ENCODE measurements at regions not wholly inside any gene's neighbourhood (a gene's known extent, or its start where the extent isn't known, plus 50 kb on each side); places are given as distances from the start of the nearest gene placed in this dataset.

- H3K4ac ChIP-seq (replicated peaks; ENCODE audit: insufficient read length, low read depth, low read length), result no peak overlapping the region
- no peak overlapping the region for H2AK5ac ChIP-seq (ENCODE audit: low read depth, low read length)
- POLR2A ChIA-PET (ENCODE audit: partially characterized antibody), result no interaction called here
- no peak overlapping the region for H4K91ac ChIP-seq (replicated peaks; ENCODE audit: insufficient read length, low read length)
- H2BK5ac ChIP-seq (ENCODE audit: low read depth, low read length), result no peak overlapping the region
- H3K4me3 ChIP-seq (ENCODE audit: extremely low read depth in 1 of 4, insufficient read depth in 2 of 4, low read depth in 3 of 4, low read length in 4 of 4), result no peak overlapping the region; a peak in 1 of 8 replicates
- no peak overlapping the region for H2BK12ac ChIP-seq (ENCODE audit: low read depth, low read length)
- H3K4me1 ChIP-seq (replicated peaks in 1 of 4; ENCODE audit: control insufficient read depth in 3 of 4, insufficient read depth in 4 of 4, low read length in 3 of 4), result no peaks in the 10 kb centered on the region
- no peak overlapping the region for H3K23ac ChIP-seq (ENCODE audit: insufficient read length)
- H3K9ac ChIP-seq (replicated peaks in 1 of 4; ENCODE audit: extremely low read depth in 1 of 4, low read depth in 3 of 4, low read length in 3 of 4), result no peak overlapping the region
- no peak overlapping the region for H2BK15ac ChIP-seq (ENCODE audit: low read length)
- H4K5ac ChIP-seq (ENCODE audit: insufficient read length, low read depth, low read length), result no peak overlapping the region
- no peak overlapping the region for H3K56ac ChIP-seq (replicated peaks; ENCODE audit: insufficient read length, low read depth, low read length)
- FAIRE-seq (peak; percentile 90), DNase-seq (ENCODE audit: low read depth in 1 of 2, low spot score in 2 of 2) (no peak)
- no peaks in the 10 kb centered on the region for H3K27me3 ChIP-seq (replicated peaks in 1 of 4; ENCODE audit: control insufficient read depth in 3 of 4, extremely low read depth in 1 of 4, insufficient read depth in 3 of 4, low read length in 3 of 4)
- H3K27ac ChIP-seq (ENCODE audit: low read depth, low read length), result no peak overlapping the region
- no peak overlapping the region for H3K14ac ChIP-seq (ENCODE audit: insufficient read length)
- no peaks in the 10 kb centered on the region for H3K79me1 ChIP-seq (ENCODE audit: low read depth, low read length)
- no peaks in the 10 kb centered on the region for H4K20me1 ChIP-seq (replicated peaks in 1 of 2; ENCODE audit: control insufficient read depth in 1 of 2, insufficient read depth in 2 of 2, low read length in 2 of 2)
- H2BK120ac ChIP-seq (replicated peaks; ENCODE audit: low read depth, low read length), result no peak overlapping the region
- no peaks in the 10 kb centered on the region for H3K23me2 ChIP-seq (ENCODE audit: low read depth, low read length)
- TF ChIP-seq RAD21 (IDR thresholded peaks at IDR 0.05 in 1 of 2, conservative IDR thresholded peaks at IDR 0.05 in 1 of 2; ENCODE audit: low read depth in 2 of 2, low read length in 2 of 2) (peak; percentile 73 to 76), KDM1A (IDR thresholded peaks at IDR 0.05; ENCODE audit: borderline replicate concordance, low read length) (no peak), CTCF (IDR thresholded peaks at IDR 0.05; ENCODE audit: control extremely low read depth in 1 of 3, insufficient read depth in 1 of 3, low read depth in 1 of 3, low read length in 3 of 3) (peak in 2 of 3 experiments; percentile 79 to 80; a peak in 3 of 4 replicates), CEBPB (IDR thresholded peaks at IDR 0.05; ENCODE audit: low read depth, low read length) (0 out of 2 replicates have a peak, but pooled peaks have one; percentile 25), EGR1 (IDR thresholded peaks at IDR 0.05; ENCODE audit: borderline replicate concordance, low read depth, low read length) (no peak), POLR2A (IDR thresholded peaks at IDR 0.05; ENCODE audit: control extremely low read depth in 1 of 2, low read depth in 2 of 2, low read length in 2 of 2) (no peak), MAFK (IDR thresholded peaks at IDR 0.05; ENCODE audit: low read depth, low read length) (peak; percentile 94), BACH1 (IDR thresholded peaks at IDR 0.05; ENCODE audit: low read length) (peak; percentile 93), YY1 (IDR thresholded peaks at IDR 0.05; ENCODE audit: low read depth, low read length) (no peak), PHF8 (conservative IDR thresholded peaks at IDR 0.05; ENCODE audit: low read depth, low read length) (no peak), RXRA (IDR thresholded peaks at IDR 0.05; ENCODE audit: insufficient read depth, low read depth, low read length) (no peak)
- H3K18ac ChIP-seq (ENCODE audit: extremely low read depth, low read length), result no peak overlapping the region
- 0 out of 2 replicates have a peak overlapping the region, but pooled peaks have one; percentile 80 for H2AFZ ChIP-seq (ENCODE audit: low read length)
- H2BK20ac ChIP-seq (ENCODE audit: low read length), result no peak overlapping the region
- no peaks in the 10 kb centered on the region; a peak in 1 of 8 replicates for H3K36me3 ChIP-seq (ENCODE audit: control insufficient read depth in 2 of 4, insufficient read depth in 4 of 4, low read length in 3 of 4)
- H3K9me3 ChIP-seq (ENCODE audit: insufficient read depth in 2 of 2, low read depth in 1 of 2, low read length in 1 of 2), result no peaks in the 10 kb centered on the region
- H4K8ac ChIP-seq (ENCODE audit: extremely low read depth, insufficient read depth, low read length), result no peak overlapping the region
- CTCF ChIA-PET (ENCODE audit: partially characterized antibody), result interaction anchor here (0.6 to 2.0 kb wide), 19 partner anchors 9 to 510 kb away, joined by 3 to 17 read pairs (median 4); no protein-coding TSS in a partner anchor
- H3K79me2 ChIP-seq (ENCODE audit: control insufficient read depth in 1 of 2, insufficient read depth in 2 of 2, low read length in 2 of 2), result no peaks in the 10 kb centered on the region
- no peak overlapping the region for H3K4me2 ChIP-seq (ENCODE audit: insufficient read depth in 1 of 2, low read depth in 2 of 2, low read length in 2 of 2)
Measured at GRCh38 chr12:102300824-102301461, 103.3 kb upstream of the PMCH start.
